Anterior cingulate cortex (tissue), 58 donors: ENCODE measurements at regions not wholly inside any gene's neighbourhood (a gene's known extent, or its start where the extent isn't known, plus 50 kb on each side); places are given as distances from the start of the nearest gene placed in this dataset.
"Not testable (repeated sequence)": the region's sequence is repeated elsewhere in the genome, so short reads cannot be mapped to it uniquely, and the experiment has no call there.

Source experiments
- DNase-seq, 58 donors: peaks; one replicate each; lab custom pipeline; 2025; lab: John Stamatoyannopoulos, UW

DNA sequence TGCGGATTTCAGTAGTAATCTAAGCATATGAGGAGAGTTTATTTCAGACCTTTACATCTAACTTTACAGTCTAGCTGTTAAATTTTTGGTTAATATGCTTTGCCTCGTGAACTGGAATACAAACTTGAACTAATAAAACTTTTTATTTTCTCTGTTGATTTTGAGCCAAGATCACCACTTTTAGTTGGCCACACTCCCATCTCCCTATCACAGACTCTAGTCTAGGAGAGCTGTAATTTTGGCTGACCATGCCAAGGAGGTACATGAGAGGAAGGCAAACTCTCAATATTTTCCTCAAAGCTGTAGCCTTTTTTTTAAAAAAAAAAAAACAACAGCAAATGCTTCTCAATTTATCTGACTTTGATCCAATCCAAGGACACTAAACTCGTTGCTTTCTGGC is 597.5 kb upstream of the PCDH7 start:
- no peak for DNase-seq

GRCh38 chr4:30124621-30125020 is 595.5 kb upstream of the PCDH7 start:
- not testable (repeated sequence) for DNase-seq

DNA sequence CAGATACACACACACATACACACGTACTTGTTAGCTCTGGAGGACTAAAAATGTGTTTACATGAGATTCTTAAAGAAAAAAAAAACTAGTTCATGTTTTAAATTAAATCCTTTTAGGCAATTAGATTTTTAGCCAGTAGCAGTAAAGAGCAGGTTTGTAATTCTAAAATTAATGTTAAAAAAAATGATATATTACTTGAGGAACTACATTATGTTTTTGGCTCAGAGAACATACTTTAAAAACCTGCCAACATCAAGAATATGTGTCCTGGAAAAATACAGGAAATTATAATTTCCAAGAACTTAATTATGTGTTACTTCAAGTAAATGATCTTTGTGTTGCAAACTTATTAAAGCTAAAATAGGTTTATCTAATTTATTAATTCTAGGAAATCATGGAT is 594.3 kb upstream of the PCDH7 start:
- no peak for DNase-seq

- no peak for DNase-seq
Observed at GRCh38 chr4:30126351-30126750, 593.8 kb upstream of the PCDH7 start.

GRCh38 chr4:30148828-30149227 is 571.3 kb upstream of the PCDH7 start:
- not testable (repeated sequence) for DNase-seq

GRCh38 chr4:30149539-30149938 is 570.6 kb upstream of the PCDH7 start:
- not testable (repeated sequence) for DNase-seq

DNA sequence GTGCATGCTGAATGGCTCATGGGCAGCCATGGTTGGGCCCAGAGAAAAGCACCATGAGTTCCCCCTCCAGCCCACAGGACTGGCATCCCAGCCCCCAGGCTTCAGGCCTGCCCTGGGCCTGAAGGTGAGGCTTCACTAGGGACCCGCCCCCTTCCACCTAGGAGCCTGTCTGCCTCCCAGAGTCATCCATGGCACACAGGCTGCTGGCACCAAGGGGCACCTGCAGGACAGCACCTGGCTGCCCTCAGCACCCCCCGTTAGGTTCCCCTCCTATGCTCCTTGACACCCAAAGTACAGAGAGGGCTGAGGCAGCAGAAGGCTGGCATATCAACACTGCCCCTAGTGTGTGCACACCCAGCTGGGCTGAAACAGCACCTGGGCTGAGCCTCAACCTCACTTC is 566.7 kb upstream of the PCDH7 start:
- DNase-seq = no peak

GRCh38 chr4:30160140-30160539 is 560.0 kb upstream of the PCDH7 start:
- DNase-seq = no peak

- no peak for DNase-seq
Observed at GRCh38 chr4:30172416-30172815, 547.8 kb upstream of the PCDH7 start.

GRCh38 chr4:30181512-30181911 is 538.7 kb upstream of the PCDH7 start:
- no peak for DNase-seq

- no peak for DNase-seq
Observed at GRCh38 chr4:30181918-30182317, 538.3 kb upstream of the PCDH7 start.

DNA sequence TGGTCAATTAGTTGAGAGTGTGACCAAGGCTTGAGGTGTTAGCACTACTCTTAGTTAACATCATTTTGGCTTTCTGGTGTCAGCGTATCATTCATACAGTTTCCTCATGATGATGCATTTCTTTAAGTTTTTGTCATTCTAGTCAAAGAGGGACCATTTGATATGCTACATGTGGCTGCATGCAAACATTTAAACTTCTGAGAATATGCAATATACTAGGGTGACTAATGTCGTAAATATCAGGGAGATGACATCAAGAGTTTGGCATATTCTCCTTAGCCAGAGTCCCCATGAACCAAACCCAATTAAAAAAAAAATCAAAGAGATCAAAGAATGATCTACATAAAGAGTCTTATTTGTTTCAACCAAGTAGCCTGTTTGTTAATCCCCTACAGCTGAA is 537.4 kb upstream of the PCDH7 start:
- no peak for DNase-seq

GRCh38 chr4:30191902-30192301 is 528.3 kb upstream of the PCDH7 start:
- no peak for DNase-seq

DNA sequence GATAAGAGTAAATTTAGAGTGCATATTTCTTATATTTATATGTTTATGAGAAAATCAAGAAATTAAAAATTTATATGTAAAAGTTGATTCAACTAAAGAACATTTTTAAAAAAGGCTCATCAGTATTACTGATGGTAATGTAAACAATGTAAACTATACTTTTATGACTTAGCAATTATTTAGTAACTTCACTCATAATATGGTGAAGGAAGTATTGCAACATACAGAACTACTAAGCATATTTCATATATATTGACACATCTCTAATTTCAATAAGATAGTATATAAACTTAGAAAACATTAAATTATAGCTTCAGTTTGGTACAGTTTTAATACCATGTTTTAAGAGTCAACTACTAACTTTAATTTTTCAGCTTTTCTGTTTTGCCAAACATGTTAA is 512.8 kb upstream of the PCDH7 start:
- no peak for DNase-seq

DNA sequence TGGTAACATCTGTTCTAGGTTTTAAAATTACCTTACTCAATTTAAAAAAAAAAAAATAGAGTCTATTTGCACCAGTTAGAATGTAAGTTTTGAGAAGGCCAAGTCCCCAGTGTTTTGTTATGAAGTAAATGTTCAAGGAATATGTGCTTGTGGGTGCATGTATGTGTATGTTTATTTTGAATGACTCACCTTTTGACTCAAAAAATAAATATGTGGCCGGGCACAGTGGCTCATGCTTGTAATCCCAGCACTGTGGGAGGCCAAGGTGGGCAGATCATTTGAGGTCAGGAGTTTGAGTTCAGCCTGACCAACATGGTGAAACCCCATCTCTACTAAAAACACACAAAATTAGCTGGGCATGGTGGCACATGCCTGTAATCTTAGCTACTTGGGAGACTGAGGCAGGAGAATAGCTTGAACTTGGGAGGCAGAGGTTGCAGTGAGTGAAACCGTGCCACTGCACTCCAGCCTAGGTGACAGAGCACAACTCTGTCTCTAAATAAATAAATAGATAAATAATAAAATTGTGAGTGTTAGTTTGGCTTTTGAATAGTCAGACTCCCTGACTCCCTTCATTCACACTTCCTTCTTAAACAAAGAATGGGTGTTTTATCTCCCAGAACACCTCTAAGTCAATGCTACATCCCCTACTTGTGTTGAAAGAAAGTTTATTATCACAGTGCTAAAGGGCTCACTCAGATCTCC is 511.3 kb upstream of the PCDH7 start:
- DNase-seq = no peak

- not testable (repeated sequence) for DNase-seq
Observed at GRCh38 chr4:30215973-30216372, 504.2 kb upstream of the PCDH7 start.

- no peak for DNase-seq
Observed at GRCh38 chr4:30245140-30245539, 475.0 kb upstream of the PCDH7 start.

GRCh38 chr4:30256116-30256832 is 463.9 kb upstream of the PCDH7 start:
- no peak for DNase-seq

- DNase-seq = no peak
Observed at GRCh38 chr4:30258949-30259348, 461.2 kb upstream of the PCDH7 start.

- no peak for DNase-seq
Observed at GRCh38 chr4:30262379-30262778, 457.8 kb upstream of the PCDH7 start.

DNA sequence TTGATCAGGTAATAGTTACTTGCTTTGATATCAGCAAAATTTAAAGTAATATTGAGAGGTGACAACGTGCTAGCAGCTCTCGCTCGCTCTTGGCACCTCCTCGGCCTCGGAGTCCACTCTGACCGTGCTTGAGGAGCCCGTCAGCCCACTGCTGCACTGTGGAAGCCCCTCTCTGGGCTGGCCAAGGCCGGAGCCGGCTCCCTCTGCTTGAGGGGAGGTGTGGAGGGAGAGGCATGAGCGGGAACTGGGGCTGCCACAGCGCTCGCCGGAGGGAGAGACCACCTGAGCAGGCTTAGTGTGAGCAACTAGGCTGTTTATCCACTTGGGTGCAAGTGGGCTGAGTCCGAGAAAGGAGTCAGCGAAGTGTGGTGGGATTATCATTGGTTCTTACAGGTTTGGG is 455.7 kb upstream of the PCDH7 start:
- DNase-seq = no peak

GRCh38 chr4:30265716-30266115 is 454.5 kb upstream of the PCDH7 start:
- DNase-seq = no peak
